ENCODE measurements at regions not wholly inside any gene's neighbourhood (a gene's known extent, or its start where the extent isn't known, plus 50 kb on each side); places are given as distances from the start of the nearest gene placed in this dataset.

- no peaks in the 10 kb centered on the region for H3K9me3 ChIP-seq (ENCODE audit: low read length)
- POLR2A ChIA-PET, result no interaction called here
- intact Hi-C loops (cut with micrococcal nuclease; ENCODE audit: unreplicated experiment), result no loop called here
- CTCF ChIA-PET (ENCODE audit: unreplicated experiment), result no interaction called here
- DNase-seq (ENCODE audit: low spot score), result no peak
- no peaks in the 10 kb centered on the region for H4K20me1 ChIP-seq (ENCODE audit: insufficient read depth, low read length)
- BruUV-seq (replicated peaks), result no TSS peak
- no peak overlapping the region for H3K27ac ChIP-seq (ENCODE audit: low read depth, low read length, poor library complexity, severe bottlenecking)
- no peaks in the 10 kb centered on the region for H3K4me1 ChIP-seq (ENCODE audit: insufficient read depth, low read length, poor library complexity, severe bottlenecking)
- TF ChIP-seq CTCF (conservative IDR thresholded peaks at IDR 0.05; ENCODE audit: low read length) (no peak), EZH2phosphoT487 (IDR thresholded peaks at IDR 0.05; ENCODE audit: borderline replicate concordance, low read depth, low read length) (no peak)
- H3K4me3 ChIP-seq (ENCODE audit: low read depth, low read length, poor library complexity, severe bottlenecking), result no peak overlapping the region
- no peak overlapping the region for H3K4me2 ChIP-seq (ENCODE audit: low read length)
- H3K9me2 ChIP-seq (ENCODE audit: insufficient read depth, low read length), result no peaks in the 10 kb centered on the region
- no peaks in the 10 kb centered on the region for H3K79me2 ChIP-seq (ENCODE audit: insufficient read depth, low read depth, low read length)
- H2AFZ ChIP-seq (ENCODE audit: low read length), result no peak overlapping the region
- H3K36me3 ChIP-seq (ENCODE audit: insufficient read depth, low read length), result no peaks in the 10 kb centered on the region
Measured at GRCh38 chr5:155514105-155514563, 500.6 kb downstream of the KIF4B start.

DNA sequence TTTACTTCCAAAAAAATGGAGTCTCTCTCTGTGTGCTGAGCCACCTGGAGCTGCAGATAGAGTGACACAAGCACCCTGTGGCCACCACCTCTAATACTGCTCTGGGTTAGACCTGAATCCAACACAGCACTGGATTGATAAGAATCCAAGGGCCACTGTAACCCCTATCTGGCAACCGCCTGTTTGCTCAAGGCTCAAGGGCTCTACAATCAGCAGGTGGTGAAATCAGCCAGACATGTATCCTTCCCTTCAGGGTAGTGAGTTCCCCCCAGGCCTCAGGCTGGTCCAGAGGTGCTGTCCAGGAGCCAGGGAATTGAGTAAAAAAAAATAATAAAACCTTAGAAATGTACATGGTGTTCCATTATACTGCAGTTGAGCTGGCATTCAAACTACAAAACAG is 509.0 kb downstream of the KIF4B start:
- H3K9me3 ChIP-seq (ENCODE audit: low read length), result no peaks in the 10 kb centered on the region
- no peak overlapping the region for H3K27ac ChIP-seq (ENCODE audit: low read depth, low read length, poor library complexity, severe bottlenecking)
- no TSS peak for BruUV-seq (replicated peaks)
- CTCF ChIA-PET (ENCODE audit: unreplicated experiment), result no interaction called here
- H3K36me3 ChIP-seq (ENCODE audit: insufficient read depth, low read length), result no peaks in the 10 kb centered on the region
- intact Hi-C loops (cut with micrococcal nuclease; ENCODE audit: unreplicated experiment), result no loop called here
- H3K4me2 ChIP-seq (ENCODE audit: low read length), result no peak overlapping the region
- no peak overlapping the region for H3K4me3 ChIP-seq (ENCODE audit: low read depth, low read length, poor library complexity, severe bottlenecking)
- H3K9me2 ChIP-seq (ENCODE audit: insufficient read depth, low read length), result no peaks in the 10 kb centered on the region
- no peaks in the 10 kb centered on the region for H3K4me1 ChIP-seq (ENCODE audit: insufficient read depth, low read length, poor library complexity, severe bottlenecking)
- TF ChIP-seq CTCF (conservative IDR thresholded peaks at IDR 0.05; ENCODE audit: low read length) (no peak), EZH2phosphoT487 (IDR thresholded peaks at IDR 0.05; ENCODE audit: borderline replicate concordance, low read depth, low read length) (no peak)
- POLR2A ChIA-PET, result no interaction called here
- DNase-seq (ENCODE audit: low spot score), result no peak
- no peak overlapping the region for H2AFZ ChIP-seq (ENCODE audit: low read length)
- no peaks in the 10 kb centered on the region for H4K20me1 ChIP-seq (ENCODE audit: insufficient read depth, low read length)
- H3K79me2 ChIP-seq (ENCODE audit: insufficient read depth, low read depth, low read length), result no peaks in the 10 kb centered on the region

DNA sequence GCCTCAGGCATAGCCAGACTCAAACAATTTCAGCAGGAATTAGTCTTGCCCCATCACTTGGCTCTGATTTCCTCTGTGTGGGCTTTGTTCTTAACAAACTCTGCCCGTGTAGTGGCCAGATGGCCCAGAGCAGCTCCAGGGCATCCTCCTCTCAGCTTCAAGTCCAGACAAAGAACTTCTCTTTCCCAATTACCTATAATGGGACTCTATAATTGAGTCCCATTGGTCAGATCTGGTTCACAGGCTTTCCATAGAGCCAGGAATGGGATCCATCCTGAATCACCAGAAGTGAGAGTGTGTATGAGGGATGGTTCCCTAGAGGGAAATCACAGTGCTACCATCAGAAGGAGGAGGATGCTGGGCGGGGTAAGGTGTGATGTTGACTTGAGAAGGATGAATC is 515.8 kb downstream of the KIF4B start:
- TF ChIP-seq CTCF (conservative IDR thresholded peaks at IDR 0.05; ENCODE audit: low read length) (no peak), EZH2phosphoT487 (IDR thresholded peaks at IDR 0.05; ENCODE audit: borderline replicate concordance, low read depth, low read length) (no peak)
- Histone ChIP-seq H3K4me3 (ENCODE audit: low read depth, low read length, poor library complexity, severe bottlenecking) (no peak overlapping the region), H3K4me1 (ENCODE audit: insufficient read depth, low read length, poor library complexity, severe bottlenecking) (no peaks in the 10 kb centered on the region), H3K36me3 (ENCODE audit: insufficient read depth, low read length) (no peaks in the 10 kb centered on the region), H3K79me2 (ENCODE audit: insufficient read depth, low read depth, low read length) (no peaks in the 10 kb centered on the region), H3K9me3 (ENCODE audit: low read length) (no peaks in the 10 kb centered on the region), H3K4me2 (ENCODE audit: low read length) (no peak overlapping the region), H4K20me1 (ENCODE audit: insufficient read depth, low read length) (no peaks in the 10 kb centered on the region), H3K9me2 (ENCODE audit: insufficient read depth, low read length) (no peaks in the 10 kb centered on the region), H2AFZ (ENCODE audit: low read length) (no peak overlapping the region), H3K27ac (ENCODE audit: low read depth, low read length, poor library complexity, severe bottlenecking) (no peak overlapping the region)
- CTCF ChIA-PET (ENCODE audit: unreplicated experiment), result no interaction called here
- POLR2A ChIA-PET, result interaction anchor here (0.5 to 1.2 kb wide), 2 partner anchors 455 to 890 kb away, joined by 3 to 4 read pairs; no protein-coding TSS in a partner anchor
- DNase-seq (ENCODE audit: low spot score), result no peak
- no TSS peak for BruUV-seq (replicated peaks)
- intact Hi-C loops (cut with micrococcal nuclease; ENCODE audit: unreplicated experiment), result no loop called here
